ENCODE measurements at regions not wholly inside any gene's neighbourhood (a gene's known extent, or its start where the extent isn't known, plus 50 kb on each side); places are given as distances from the start of the nearest gene placed in this dataset.

DNA sequence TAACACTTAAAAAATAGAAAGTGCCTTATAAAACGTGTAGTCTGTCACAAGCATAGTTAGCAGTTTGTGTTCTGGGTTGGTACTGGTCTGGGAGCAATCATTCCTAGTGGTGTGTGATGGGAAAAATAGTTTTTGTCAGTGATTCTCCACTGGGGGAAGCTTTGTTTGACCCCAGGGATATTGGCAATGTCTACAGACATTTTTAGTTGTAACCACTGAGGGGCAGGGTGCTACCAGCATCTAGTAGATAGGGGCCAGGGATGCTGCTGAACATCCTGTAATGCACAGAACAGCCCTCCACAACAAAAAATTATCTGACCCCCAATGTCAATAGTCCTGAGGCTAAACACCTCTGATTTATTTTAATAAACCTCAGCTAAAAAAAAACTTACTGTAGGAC, 51.6 kb upstream of the CREB5 start:
- DNase-seq (ENCODE audit: low read depth) = no peak

DNA sequence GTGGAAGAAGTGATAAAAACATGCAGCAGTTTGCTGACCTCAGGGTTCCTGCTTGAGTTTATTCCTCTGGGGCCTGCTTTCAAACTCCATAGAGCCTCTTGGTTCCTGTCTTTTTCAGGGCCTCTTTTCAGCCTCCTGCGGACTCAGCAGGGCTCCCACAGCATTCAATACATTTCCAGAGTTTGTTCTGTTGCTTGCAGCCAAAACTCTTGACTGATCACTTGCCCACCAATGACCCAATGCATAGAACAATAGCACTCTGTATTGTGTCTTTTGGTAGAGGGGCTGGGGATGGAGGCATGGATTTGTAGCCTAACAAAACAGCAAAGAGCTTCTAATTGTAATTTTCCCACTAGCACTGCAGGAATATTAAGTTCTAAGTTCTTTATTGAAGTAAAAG, 50.8 kb upstream of the CREB5 start:
- DNase-seq (ENCODE audit: low read depth) = no peak

DNA sequence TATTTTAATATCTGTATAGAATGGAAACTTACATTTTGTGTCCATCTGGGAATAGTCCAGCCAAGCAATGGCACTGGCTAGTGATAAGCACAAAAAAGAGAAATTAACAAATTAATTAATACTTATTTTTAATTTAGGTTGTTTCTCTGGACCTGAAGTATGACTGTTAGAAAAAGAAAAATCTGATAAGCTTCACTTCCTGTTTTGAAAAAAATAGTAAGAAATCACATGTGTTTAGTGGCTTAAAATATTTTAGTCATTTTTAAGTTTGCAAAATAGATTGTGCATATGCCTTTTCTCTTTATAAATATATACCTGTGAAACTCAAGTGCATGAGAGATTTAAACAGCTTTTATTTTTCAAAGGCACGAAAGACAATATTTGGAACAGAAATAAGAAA, 50.1 kb upstream of the CREB5 start:
- DNase-seq (ENCODE audit: low read depth) = no peak
